Liver (tissue), 8 donors: ENCODE measurements at regions not wholly inside any gene's neighbourhood (a gene's known extent, or its start where the extent isn't known, plus 50 kb on each side); places are given as distances from the start of the nearest gene placed in this dataset.

Experiments used
- DNase-seq: peaks from one replicate; pipeline ENCODE4 v3.0.0-alpha.2; 2017; ENCODE audit warnings: low spot score
- H3K27ac ChIP-seq, 2 donors: one replicate each; pipeline ENCODE4 v1.7.0; 2013; ENCODE audit warnings: inconsistent platforms in 2 of 2, low read length in 2 of 2, control low read depth in 1 of 2, low read depth in 1 of 2, mild to moderate bottlenecking in 1 of 2
- H3K27me3 ChIP-seq, 4 donors: one replicate each; pipeline versions ENCODE4 v1.6.1 to v1.7.0; 2013; ENCODE audit warnings: low read length in 3 of 4, inconsistent platforms in 1 of 4, mild to moderate bottlenecking in 1 of 4, moderate library complexity in 1 of 4; ENCODE audit not compliant: control insufficient read depth in 4 of 4, insufficient read depth in 4 of 4
- H3K36me3 ChIP-seq, 4 donors: one replicate each; pipeline versions ENCODE4 v1.6.1 to v1.7.0; 2013; ENCODE audit warnings: low read length in 3 of 4, mild to moderate bottlenecking in 3 of 4, low read depth in 1 of 4, moderate library complexity in 1 of 4; ENCODE audit not compliant: control insufficient read depth in 4 of 4, insufficient read depth in 3 of 4
- H3K4me1 ChIP-seq, 4 donors: one replicate each; pipeline versions ENCODE4 v1.6.1 to v1.7.0; 2013; ENCODE audit warnings: low read length in 3 of 4, mild to moderate bottlenecking in 3 of 4, moderate library complexity in 1 of 4; ENCODE audit not compliant: control insufficient read depth in 4 of 4, insufficient read depth in 4 of 4
- H3K4me3 ChIP-seq, 3 donors: one replicate each; pipeline versions ENCODE4 v1.6.1 to v1.7.0; 2013; ENCODE audit warnings: low read length in 3 of 3, control low read depth in 1 of 3, low read depth in 1 of 3, mild to moderate bottlenecking in 1 of 3
- H3K9ac ChIP-seq, 2 donors: one replicate each; pipeline ENCODE4 v1.7.0; 2013; ENCODE audit warnings: low read length in 2 of 2, mild to moderate bottlenecking in 2 of 2, moderate library complexity in 2 of 2, control low read depth in 1 of 2, low read depth in 1 of 2
- H3K9me3 ChIP-seq, 4 donors: one replicate each; pipeline versions ENCODE4 v1.6.1 to v1.7.0; 2013; ENCODE audit warnings: low read length in 3 of 4; ENCODE audit not compliant: control insufficient read depth in 4 of 4
- CTCF ChIP-seq: fragments of 150-350 bp; IDR thresholded peaks from 2 replicates; pipeline ENCODE4 v1.5.1; 2017; ENCODE audit warnings: improper control_type of control experiment, low read depth, low read length; ENCODE audit not compliant: missing input control
- EGR1 ChIP-seq, 2 donors: IDR thresholded peaks; 2 replicates each; pipeline ENCODE4 v1.6.1; 2016 to 2018; ENCODE audit warnings: antibody characterized with exemption in 2 of 2, low read depth in 2 of 2
- FOXA1 ChIP-seq: IDR thresholded peaks from 2 replicates; pipeline ENCODE4 v1.6.1; 2016; ENCODE audit warnings: antibody characterized with exemption
- GABPA ChIP-seq, 2 donors: IDR thresholded peaks in 1 of 2; conservative IDR thresholded peaks in 1 of 2; 2 replicates each; pipeline ENCODE4 v1.6.1; 2016; ENCODE audit warnings: antibody characterized with exemption in 2 of 2, mild to moderate bottlenecking in 1 of 2, moderate library complexity in 1 of 2
- HNF4A ChIP-seq, 2 donors: conservative IDR thresholded peaks; 2 replicates each; pipeline ENCODE4 v1.6.1; 2016; ENCODE audit warnings: antibody characterized with exemption in 2 of 2, mild to moderate bottlenecking in 2 of 2
- HNF4G ChIP-seq: IDR thresholded peaks from 2 replicates; pipeline ENCODE4 v1.6.1; 2016; ENCODE audit warnings: antibody characterized with exemption
- JUND ChIP-seq, 2 donors: IDR thresholded peaks; 2 replicates each; pipeline ENCODE4 v1.6.1; 2016; ENCODE audit warnings: antibody characterized with exemption in 2 of 2
- MAX ChIP-seq: IDR thresholded peaks from 2 replicates; pipeline ENCODE4 v1.6.1; 2016; ENCODE audit warnings: antibody characterized with exemption
- NR2F2 ChIP-seq: IDR thresholded peaks from 2 replicates; pipeline ENCODE4 v1.6.1; 2016; ENCODE audit warnings: antibody characterized with exemption
- RAD21 ChIP-seq, 2 donors: IDR thresholded peaks; 2 replicates each; pipeline ENCODE4 v1.6.1; 2016; ENCODE audit warnings: antibody characterized with exemption in 2 of 2, mild to moderate bottlenecking in 2 of 2
- RXRA ChIP-seq, 2 donors: IDR thresholded peaks; 2 replicates each; pipeline ENCODE4 v1.6.1; 2017 to 2018; ENCODE audit warnings: antibody characterized with exemption in 2 of 2, mild to moderate bottlenecking in 1 of 2
- SP1 ChIP-seq: IDR thresholded peaks from 2 replicates; pipeline ENCODE4 v1.6.1; 2018; ENCODE audit warnings: antibody characterized with exemption, mild to moderate bottlenecking
- TAF1 ChIP-seq: conservative IDR thresholded peaks from 2 replicates; pipeline ENCODE4 v1.6.1; 2016; ENCODE audit warnings: antibody characterized with exemption, mild to moderate bottlenecking
- YY1 ChIP-seq: IDR thresholded peaks from 2 replicates; pipeline ENCODE4 v1.6.1; 2016; ENCODE audit warnings: antibody characterized with exemption, mild to moderate bottlenecking
- ZBTB33 ChIP-seq: IDR thresholded peaks from 2 replicates; pipeline ENCODE4 v1.6.1; 2016; ENCODE audit warnings: antibody characterized with exemption
- WGBS: extraction: QIAGEN DNeasy Blood & Tissue Kit; methylation state at CpG from one replicate; pipeline ENCODE4 v1.1.7; 2013; 5-methylcytosine and 5-hydroxymethylcytosine counted together
- donor health status: healthy.
- donor health status: healthy.
- donor health status: healthy.
- donor health status: healthy.
- donor health status: healthy.

GRCh38 chr16:86343027-86343795 is 167.1 kb upstream of the FOXF1 start:
- Histone ChIP-seq H3K9me3 (no peaks in the 10 kb centered on the region), H3K4me1 (peaks cover 0 to 3% (median 0%) of the 10 kb centered on the region in 4 donors), H3K27ac (peak overlapping the region; percentile 43 to 61), H3K4me3 (no peak overlapping the region), H3K27me3 (peaks cover 0 to 9% (median 0%) of the 10 kb centered on the region in 4 donors), H3K36me3 (no peaks in the 10 kb centered on the region), H3K9ac (no peak overlapping the region)
- whole genome bisulfite sequencing, result 38% methylated on average over 25 of the region's 25 CpGs
- DNase-seq, result no peak
- TF ChIP-seq ZBTB33 (no peak), CTCF (no peak), EGR1 (IDR thresholded peaks at IDR 0.05; ENCODE audit: low read depth in 2 of 2) (no peak), GABPA (IDR thresholded peaks at IDR 0.05 in 1 of 2, conservative IDR thresholded peaks at IDR 0.05 in 1 of 2) (no peak), MAX (no peak), JUND (IDR thresholded peaks at IDR 0.05) (no peak), HNF4G (no peak), RXRA (IDR thresholded peaks at IDR 0.05) (peak in 1 of 2 donors; percentile 7), FOXA1 (no peak), HNF4A (conservative IDR thresholded peaks at IDR 0.05) (no peak), NR2F2 (peak; percentile 12), YY1 (peak; percentile 25), RAD21 (IDR thresholded peaks at IDR 0.05) (no peak), TAF1 (no peak)

DNA sequence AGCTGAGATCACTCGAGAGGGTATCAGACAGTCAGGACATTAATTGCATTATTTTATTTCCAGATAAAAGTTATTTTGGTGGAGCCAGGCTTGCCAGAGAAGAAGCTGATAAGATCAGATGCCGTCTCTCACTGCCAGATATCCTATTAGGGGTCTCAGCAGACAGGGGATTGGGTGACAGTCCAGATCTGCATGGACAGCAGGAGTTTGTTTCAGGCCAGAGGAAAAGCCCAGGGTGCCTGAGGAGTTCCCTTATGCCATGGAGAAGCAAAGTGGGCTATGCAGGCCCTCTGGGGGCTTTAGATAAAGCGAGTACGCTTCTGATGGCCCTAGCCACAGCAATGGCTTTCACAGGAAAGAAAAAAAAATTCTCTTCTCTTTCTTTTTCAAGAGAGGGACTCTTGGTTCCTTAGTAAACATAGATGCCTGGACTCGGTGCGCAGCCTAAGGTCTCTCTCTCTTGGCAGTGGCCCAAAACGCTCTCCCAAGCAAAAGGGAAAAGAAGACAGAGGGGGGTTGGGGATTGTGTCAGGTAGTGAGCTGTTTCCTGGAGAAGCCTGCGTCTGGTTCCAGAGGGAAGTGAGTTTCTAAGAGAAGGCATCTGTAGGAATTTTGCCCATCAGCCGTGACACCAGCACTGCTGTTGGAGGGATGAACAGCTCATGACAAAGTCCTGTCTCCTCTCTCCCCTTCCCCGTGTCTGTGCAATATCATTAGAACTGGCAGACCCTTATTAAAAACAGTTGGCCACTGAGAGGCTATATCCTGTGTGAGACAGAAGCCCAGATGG is 166.3 kb upstream of the FOXF1 start:
- WGBS, result 22% methylated on average over 10 of the region's 10 CpGs
- DNase-seq, result no peak
- H3K9ac ChIP-seq, result no peak overlapping the region
- peaks cover 0 to 9% (median 0%) of the 10 kb centered on the region in 4 donors for H3K27me3 ChIP-seq
- no peaks in the 10 kb centered on the region for H3K36me3 ChIP-seq
- H3K27ac ChIP-seq, result no peak overlapping the region
- H3K9me3 ChIP-seq, result no peaks in the 10 kb centered on the region
- TF ChIP-seq TAF1, result no peak
- TF ChIP-seq SP1, result no peak
- TF ChIP-seq CTCF, result no peak
- peak; percentile 4 for TF ChIP-seq NR2F2
- no peak overlapping the region for H3K4me3 ChIP-seq
- peaks cover 0 to 3% (median 0%) of the 10 kb centered on the region in 4 donors for H3K4me1 ChIP-seq
